ENCODE measurements at regions not wholly inside any gene's neighbourhood (a gene's known extent, or its start where the extent isn't known, plus 50 kb on each side); places are given as distances from the start of the nearest gene placed in this dataset.

- Histone ChIP-seq H3K56ac (replicated peaks; ENCODE audit: insufficient read length, low read depth, low read length) (no peak overlapping the region), H3K18ac (ENCODE audit: extremely low read depth, low read length) (no peak overlapping the region), H4K5ac (ENCODE audit: insufficient read length, low read depth, low read length) (no peak overlapping the region), H2AK5ac (ENCODE audit: low read depth, low read length) (no peak overlapping the region), H3K4me2 (ENCODE audit: insufficient read depth in 1 of 2, low read depth in 2 of 2, low read length in 2 of 2) (no peak overlapping the region), H3K4ac (replicated peaks; ENCODE audit: insufficient read length, low read depth, low read length) (no peak overlapping the region), H3K4me3 (ENCODE audit: extremely low read depth in 1 of 4, insufficient read depth in 2 of 4, low read depth in 3 of 4, low read length in 4 of 4) (no peak overlapping the region), H4K91ac (replicated peaks; ENCODE audit: insufficient read length, low read length) (no peak overlapping the region), H3K9ac (replicated peaks in 1 of 4; ENCODE audit: extremely low read depth in 1 of 4, low read depth in 3 of 4, low read length in 3 of 4) (no peak overlapping the region), H2BK120ac (replicated peaks; ENCODE audit: low read depth, low read length) (no peak overlapping the region), H2BK20ac (ENCODE audit: low read length) (no peak overlapping the region), H3K9me3 (ENCODE audit: insufficient read depth in 2 of 2, low read depth in 1 of 2, low read length in 1 of 2) (no peaks in the 10 kb centered on the region), H3K79me1 (ENCODE audit: low read depth, low read length) (no peaks in the 10 kb centered on the region), H3K23me2 (ENCODE audit: low read depth, low read length) (no peaks in the 10 kb centered on the region), H3K27ac (ENCODE audit: low read depth, low read length) (no peak overlapping the region), H2AFZ (ENCODE audit: low read length) (no peak overlapping the region), H2BK15ac (ENCODE audit: low read length) (no peak overlapping the region), H3K23ac (ENCODE audit: insufficient read length) (no peak overlapping the region), H4K8ac (ENCODE audit: extremely low read depth, insufficient read depth, low read length) (no peak overlapping the region), H2BK5ac (ENCODE audit: low read depth, low read length) (no peak overlapping the region), H2BK12ac (ENCODE audit: low read depth, low read length) (no peak overlapping the region), H3K14ac (ENCODE audit: insufficient read length) (no peak overlapping the region), H4K20me1 (replicated peaks in 1 of 2; ENCODE audit: control insufficient read depth in 1 of 2, insufficient read depth in 2 of 2, low read length in 2 of 2) (no peaks in the 10 kb centered on the region), H3K27me3 (replicated peaks in 1 of 4; ENCODE audit: control insufficient read depth in 3 of 4, extremely low read depth in 1 of 4, insufficient read depth in 3 of 4, low read length in 3 of 4) (no peaks in the 10 kb centered on the region), H3K36me3 (ENCODE audit: control insufficient read depth in 2 of 4, insufficient read depth in 4 of 4, low read length in 3 of 4) (no peaks in the 10 kb centered on the region), H3K4me1 (replicated peaks in 1 of 4; ENCODE audit: control insufficient read depth in 3 of 4, insufficient read depth in 4 of 4, low read length in 3 of 4) (no peaks in the 10 kb centered on the region), H3K79me2 (ENCODE audit: control insufficient read depth in 1 of 2, insufficient read depth in 2 of 2, low read length in 2 of 2) (no peaks in the 10 kb centered on the region)
- DNase-seq (ENCODE audit: low read depth in 1 of 2, low spot score in 2 of 2) = no peak
- ChIA-PET CTCF (ENCODE audit: partially characterized antibody) (no interaction called here), POLR2A (ENCODE audit: partially characterized antibody) (no interaction called here)
- 100% methylated on average over 1 of the region's 1 CpG; no CpG with 5 or more reads in 1 of the 2 experiments for WGBS, 2 experiments (ENCODE audit: extremely low coverage in 1 of 2, insufficient coverage in 1 of 2, insufficient read length in 1 of 2, insufficient replicate concordance in 2 of 2, low coverage in 1 of 2, low lambda C conversion rate in 2 of 2, missing lambda C conversion rate in 1 of 2)
- FAIRE-seq = no peak
- TF ChIP-seq SP2 (IDR thresholded peaks at IDR 0.05; ENCODE audit: low read length) (no peak), CBX5 (IDR thresholded peaks at IDR 0.05; ENCODE audit: low read depth, low read length) (no peak), GTF2F1 (IDR thresholded peaks at IDR 0.05; ENCODE audit: borderline replicate concordance, low read depth, low read length) (no peak), JUN (IDR thresholded peaks at IDR 0.05; ENCODE audit: low read depth, low read length) (no peak), MAFK (IDR thresholded peaks at IDR 0.05; ENCODE audit: low read depth, low read length) (no peak), CHD2 (IDR thresholded peaks at IDR 0.05; ENCODE audit: low read length) (no peak), CEBPB (IDR thresholded peaks at IDR 0.05; ENCODE audit: low read depth, low read length) (no peak), TAF1 (IDR thresholded peaks at IDR 0.05; ENCODE audit: low read depth, low read length) (no peak), MAX (IDR thresholded peaks at IDR 0.05) (no peak), CTCF (IDR thresholded peaks at IDR 0.05; ENCODE audit: control extremely low read depth in 1 of 3, insufficient read depth in 1 of 3, low read depth in 1 of 3, low read length in 3 of 3) (no peak), KDM1A (IDR thresholded peaks at IDR 0.05; ENCODE audit: borderline replicate concordance, low read length) (no peak), SRF (IDR thresholded peaks at IDR 0.05; ENCODE audit: low read depth, low read length) (no peak), YY1 (IDR thresholded peaks at IDR 0.05; ENCODE audit: low read depth, low read length) (no peak), POU5F1 (IDR thresholded peaks at IDR 0.05; ENCODE audit: low read depth, low read length) (no peak)
Measured at GRCh38 chr6:153538491-153538890, 407.4 kb upstream of the RGS17 start.
